Mucosa of descending colon (tissue), 3 donors: ENCODE measurements at regions not wholly inside any gene's neighbourhood (a gene's known extent, or its start where the extent isn't known, plus 50 kb on each side); places are given as distances from the start of the nearest gene placed in this dataset.

Experiments
- ATAC-seq: fragments of 200-7000 bp; cut with Tn5 transposase; one replicate; pipeline ENCODE4 v1.9.1; 2020; ENCODE audit warnings: mild to moderate bottlenecking, moderate library complexity
- DNase-seq, 3 donors: peaks; one replicate each; pipeline ENCODE4 v3.0.0-alpha.2; 2020
- H3K36me3 ChIP-seq: fragments of 200-600 bp; one replicate; pipeline ENCODE4 v1.8.0; 2021; ENCODE audit warnings: low read depth, mild to moderate bottlenecking
- H3K4me1 ChIP-seq: fragments of 200-600 bp; one replicate; pipeline ENCODE4 v1.8.0; 2021; ENCODE audit warnings: low read depth, mild to moderate bottlenecking
- H3K4me3 ChIP-seq: fragments of 200-600 bp; one replicate; pipeline ENCODE4 v1.8.0; 2021; ENCODE audit warnings: mild to moderate bottlenecking
- H3K9me3 ChIP-seq: fragments of 200-600 bp; one replicate; pipeline ENCODE4 v1.8.0; 2021; ENCODE audit warnings: mild to moderate bottlenecking
- CTCF ChIP-seq: fragments of 200-600 bp; IDR thresholded peaks from one replicate; pipeline ENCODE4 v1.8.0; 2022; ENCODE audit warnings: antibody characterized with exemption, mild to moderate bottlenecking
- intact Hi-C, 2 donors: fragments of 100-400 bp; cut with DNase I in 1 of 2; cut with micrococcal nuclease in 1 of 2; formaldehyde crosslinking; loops; one replicate each; pipeline versions ENCODE4 v1.11.0 to v1.11.1; 2022; cut with DNase I, micrococcal nuclease
- donor health status: DM: no; HTN: no; CAD: no; lungs with moderate emphysema.
- donor health status: DM: no; HTN: no; CAD: no.
- donor health status: DM: no; HTN: yes; CAD: no.

GRCh38 chrX:130994671-130995070 is 63.5 kb upstream of the ARHGAP36 start:
- ATAC-seq: no peak
- DNase-seq: peak in 1 of 3 donors; percentile 57
- no peak overlapping the region for H3K4me3 ChIP-seq
- H3K9me3 ChIP-seq: no peaks in the 10 kb centered on the region
- no peaks in the 10 kb centered on the region for H3K36me3 ChIP-seq
- H3K4me1 ChIP-seq: no peaks in the 10 kb centered on the region
- intact Hi-C loops: no loop called here
- no peak for TF ChIP-seq CTCF

GRCh38 chrX:130995439-130995838 is 62.7 kb upstream of the ARHGAP36 start:
- intact Hi-C loops: no loop called here
- TF ChIP-seq CTCF: no peak
- ATAC-seq (no peak), DNase-seq (no peak)
- Histone ChIP-seq H3K4me3 (no peak overlapping the region), H3K4me1 (no peaks in the 10 kb centered on the region), H3K36me3 (no peaks in the 10 kb centered on the region), H3K9me3 (no peaks in the 10 kb centered on the region)

- no peak for TF ChIP-seq CTCF
- no peak for ATAC-seq
Measured at GRCh38 chrX:130997314-130997713, 60.8 kb upstream of the ARHGAP36 start.

GRCh38 chrX:130999360-130999759 is 58.8 kb upstream of the ARHGAP36 start:
- no peak for TF ChIP-seq CTCF
- H3K4me1 ChIP-seq: no peaks in the 10 kb centered on the region
- no peak overlapping the region for H3K4me3 ChIP-seq
- ATAC-seq (no peak), DNase-seq (no peak)
- intact Hi-C loops: no loop called here
- no peaks in the 10 kb centered on the region for H3K36me3 ChIP-seq
- H3K9me3 ChIP-seq: no peaks in the 10 kb centered on the region

More at GRCh38 chrX:130997314-130997713, 60.8 kb upstream of the ARHGAP36 start:
- no peak for DNase-seq
- Histone ChIP-seq H3K9me3 (no peaks in the 10 kb centered on the region), H3K4me1 (no peaks in the 10 kb centered on the region), H3K4me3 (no peak overlapping the region), H3K36me3 (no peaks in the 10 kb centered on the region)
- intact Hi-C loops: no loop called here
